GM23338 (cell line): ENCODE measurements at regions not wholly inside any gene's neighbourhood (a gene's known extent, or its start where the extent isn't known, plus 50 kb on each side); places are given as distances from the start of the nearest gene placed in this dataset.

ENCODE experiments used
- ATAC-seq: fragments of 200-7000 bp; cut with Tn5 transposase; 3 replicates; pipeline ENCODE4 v1.9.1; 2020
- DNase-seq: peaks from one replicate; pipeline ENCODE4 v3.0.0-alpha.2; 2015; ENCODE audit warnings: low spot score
- H2AFZ ChIP-seq: fragments of 200-600 bp; sonication (generic); 2 replicates; pipeline ENCODE4 v1.8.0; 2016; ENCODE audit warnings: antibody characterized with exemption, mild to moderate bottlenecking, moderate library complexity
- H3F3A ChIP-seq: fragments of 200-600 bp; sonication (generic); replicated peaks from 2 replicates; pipeline ENCODE4 v1.8.0; 2017; ENCODE audit warnings: antibody characterized with exemption, mixed run types, low read depth
- H3K27ac ChIP-seq: fragments of 200-600 bp; sonication (generic); 2 replicates; pipeline ENCODE4 v1.6.1; 2016; ENCODE audit warnings: low read depth
- H3K27me3 ChIP-seq: fragments of 200-600 bp; sonication (generic); 2 replicates; pipeline ENCODE4 v1.8.0; 2016; ENCODE audit warnings: mild to moderate bottlenecking, mixed run types, moderate library complexity; ENCODE audit not compliant: insufficient read depth
- H3K36me3 ChIP-seq: fragments of 200-600 bp; sonication (generic); 2 replicates; pipeline ENCODE4 v1.8.0; 2016; ENCODE audit warnings: mild to moderate bottlenecking; ENCODE audit not compliant: insufficient read depth
- H3K4me1 ChIP-seq: fragments of 200-600 bp; sonication (generic); 2 replicates; pipeline ENCODE4 v1.8.0; 2016; ENCODE audit warnings: mild to moderate bottlenecking, moderate library complexity; ENCODE audit not compliant: insufficient read depth
- H3K4me2 ChIP-seq: fragments of 200-600 bp; sonication (generic); 2 replicates; pipeline ENCODE4 v1.7.1; 2017; ENCODE audit warnings: mixed run types
- H3K4me3 ChIP-seq: fragments of 200-600 bp; sonication (generic); 2 replicates; pipeline ENCODE4 v1.6.1; 2016; ENCODE audit warnings: mixed run types
- H3K79me2 ChIP-seq: fragments of 200-600 bp; sonication (generic); replicated peaks from 2 replicates; pipeline ENCODE4 v1.8.0; 2017; ENCODE audit warnings: mild to moderate bottlenecking; ENCODE audit not compliant: insufficient read depth
- H3K9me2 ChIP-seq: fragments of 200-600 bp; sonication (generic); 2 replicates; pipeline ENCODE4 v1.8.0; 2017; ENCODE audit not compliant: insufficient read depth
- H4K20me1 ChIP-seq: fragments of 200-600 bp; sonication (generic); replicated peaks from 2 replicates; pipeline ENCODE4 v1.8.0; 2017; ENCODE audit warnings: mild to moderate bottlenecking; ENCODE audit not compliant: insufficient read depth
- H3K27ac Mint-ChIP-seq: 2 replicates; pipeline ENCODE4 v1.8.0; 2020; ENCODE audit warnings: inconsistent platforms, mild to moderate bottlenecking, moderate library complexity, mixed read lengths
- H3K27me3 Mint-ChIP-seq: 3 replicates; pipeline ENCODE4 v1.8.0; 2022; ENCODE audit warnings: low read depth, mild to moderate bottlenecking, moderate library complexity, mixed read lengths, inconsistent platforms; ENCODE audit not compliant: insufficient read depth, poor library complexity
- H3K36me3 Mint-ChIP-seq: 3 replicates; pipeline ENCODE4 v1.8.0; 2021; ENCODE audit warnings: low read depth, mild to moderate bottlenecking, inconsistent platforms, moderate library complexity, mixed read lengths
- H3K4me1 Mint-ChIP-seq: 3 replicates; pipeline ENCODE4 v1.8.0; 2020; ENCODE audit warnings: mild to moderate bottlenecking, inconsistent platforms, mixed read lengths
- H3K4me3 Mint-ChIP-seq: 3 replicates; pipeline ENCODE4 v1.8.0; 2021; ENCODE audit warnings: moderate library complexity, mild to moderate bottlenecking, inconsistent platforms, mixed read lengths
- H3K9me3 Mint-ChIP-seq: 3 replicates; pipeline ENCODE4 v1.8.0; 2020; ENCODE audit warnings: moderate library complexity, mild to moderate bottlenecking, inconsistent platforms, mixed read lengths
- CREB1 ChIP-seq: fragments of 250-450 bp; sonication (Bioruptor Pico); IDR thresholded peaks from 2 replicates; pipeline ENCODE4 v1.5.0; 2020; ENCODE audit warnings: low read depth, mild to moderate bottlenecking, moderate library complexity
- CTCF ChIP-seq, 2 experiments: fragments of 200-600 bp in 1 of 2; sonication (generic) in 1 of 2; conservative IDR thresholded peaks; 2 replicates each; pipeline versions ENCODE4 v1.5.1 to v1.6.1; 2016 to 2017; ENCODE audit warnings: antibody characterized with exemption in 2 of 2, low read depth in 2 of 2, mild to moderate bottlenecking in 2 of 2, moderate library complexity in 1 of 2
- ETS1 ChIP-seq: IDR thresholded peaks from 2 replicates; pipeline ENCODE4 v1.6.1; 2016; ENCODE audit warnings: antibody characterized with exemption
- EZH2 ChIP-seq: fragments of 200-600 bp; sonication (generic); IDR thresholded peaks from one replicate; pipeline ENCODE4 v1.8.0; 2017; ENCODE audit warnings: antibody characterized with exemption, mild to moderate bottlenecking, low read depth; ENCODE audit not compliant: unreplicated experiment
- EZH2phosphoT487 ChIP-seq: fragments of 200-600 bp; sonication (generic); IDR thresholded peaks from one replicate; pipeline ENCODE4 v1.8.1; 2018; ENCODE audit warnings: antibody characterized with exemption; ENCODE audit not compliant: unreplicated experiment
- JUNB ChIP-seq: IDR thresholded peaks from one replicate; pipeline ENCODE4 v1.6.1; 2016; ENCODE audit warnings: antibody characterized with exemption; ENCODE audit not compliant: unreplicated experiment
- NANOG ChIP-seq: IDR thresholded peaks from 2 replicates; pipeline ENCODE4 v1.6.1; 2016; ENCODE audit warnings: antibody characterized with exemption, borderline replicate concordance
- POLR2AphosphoS5 ChIP-seq: IDR thresholded peaks from 2 replicates; pipeline ENCODE4 v1.6.1; 2016; ENCODE audit warnings: antibody characterized with exemption, low read depth
- REST ChIP-seq: IDR thresholded peaks from one replicate; pipeline ENCODE4 v1.6.1; 2018; ENCODE audit warnings: antibody characterized with exemption; ENCODE audit not compliant: unreplicated experiment
- STAT1 ChIP-seq: IDR thresholded peaks from one replicate; pipeline ENCODE4 v1.6.1; 2016; ENCODE audit warnings: antibody characterized with exemption; ENCODE audit not compliant: unreplicated experiment
- ZNF114 ChIP-seq: fragments of 250-450 bp; sonication (Bioruptor Pico); IDR thresholded peaks from 2 replicates; pipeline ENCODE4 v1.5.0; 2020; ENCODE audit warnings: mild to moderate bottlenecking, moderate library complexity
- ZNF331 ChIP-seq: fragments of 250-450 bp; sonication (Bioruptor Pico); IDR thresholded peaks from 2 replicates; pipeline ENCODE4 v1.5.0; 2020; ENCODE audit warnings: low read depth, mild to moderate bottlenecking, moderate library complexity

- TF ChIP-seq REST, result no peak
- no peak for TF ChIP-seq STAT1
- no peak for TF ChIP-seq EZH2phosphoT487
- TF ChIP-seq CREB1 (CRISPR knock-in tag), result no peak
- no peak for TF ChIP-seq POLR2AphosphoS5
- TF ChIP-seq NANOG, result no peak
- no peak for TF ChIP-seq ZNF331 (CRISPR knock-in tag)
- no peak for TF ChIP-seq CTCF (conservative IDR thresholded peaks at IDR 0.05; ENCODE audit: low read depth in 2 of 2)
These were observed 107.9 kb downstream of the IRS2 start (continued) for GRCh38 chr13:109678459-109678858.

- Mint-ChIP-seq H3K27ac (no peak overlapping the region), H3K27me3 (no peaks in the 10 kb centered on the region)
- TF ChIP-seq CTCF (conservative IDR thresholded peaks at IDR 0.05; ENCODE audit: low read depth in 2 of 2) (no peak), EZH2 (no peak), NANOG (no peak), REST (no peak), JUNB (no peak), ETS1 (no peak), STAT1 (no peak), CREB1 (CRISPR knock-in tag) (no peak), POLR2AphosphoS5 (no peak), ZNF331 (CRISPR knock-in tag) (no peak), ZNF114 (CRISPR knock-in tag) (no peak), EZH2phosphoT487 (no peak)
These were observed 109.2 kb downstream of the IRS2 start for GRCh38 chr13:109677206-109677605.

More at GRCh38 chr13:109677206-109677605, 109.2 kb downstream of the IRS2 start:
- no peak overlapping the region for H3K27ac ChIP-seq
- Mint-ChIP-seq H3K36me3 (no peaks in the 10 kb centered on the region), H3K9me3 (no peaks in the 10 kb centered on the region), H3K4me1 (no peaks in the 10 kb centered on the region), H3K4me3 (no peak overlapping the region)
- H3K4me1 ChIP-seq, result no peaks in the 10 kb centered on the region
- ATAC-seq (no peak), DNase-seq (no peak)
- H3K36me3 ChIP-seq, result no peaks in the 10 kb centered on the region
- H3K9me2 ChIP-seq, result 0 out of 2 replicates have a peak, but pooled peaks cover 4% of the 10 kb centered on the region
- H3K4me3 ChIP-seq, result no peak overlapping the region
- H3K4me2 ChIP-seq, result no peak overlapping the region
- H3K27me3 ChIP-seq, result no peaks in the 10 kb centered on the region
- H2AFZ ChIP-seq, result no peak overlapping the region
- H3F3A ChIP-seq, result no peaks in the 10 kb centered on the region
- no peaks in the 10 kb centered on the region for H4K20me1 ChIP-seq
- no peaks in the 10 kb centered on the region for H3K79me2 ChIP-seq
